IMR-90 (cell line): ENCODE measurements at regions not wholly inside any gene's neighbourhood (a gene's known extent, or its start where the extent isn't known, plus 50 kb on each side); places are given as distances from the start of the nearest gene placed in this dataset.

Experiments
- ATAC-seq: fragments of 200-7000 bp; cut with Tn5 transposase; 2 replicates; pipeline ENCODE4 v1.9.1; 2020; ENCODE audit warnings: low read depth, mild to moderate bottlenecking, moderate library complexity
- BruUV-seq: library from RNA; stranded (reverse); fragments of 400-500 nt; replicated peaks from 2 replicates; lab custom pipeline; 2021; lab: Mats Ljungman, UMichigan
- CTCF ChIA-PET: fragments of 300-600 bp; formaldehyde crosslinking; extraction: SDS; loops from one replicate; lab custom pipeline; 2021; ENCODE audit warnings: antibody characterized with exemption; lab: Yijun Ruan, JAX
- POLR2A ChIA-PET: fragments of 300-600 bp; sonication (Branson Sonifier 250); formaldehyde crosslinking; loops from one replicate; lab custom pipeline; 2022; ENCODE audit warnings: antibody characterized with exemption; ENCODE audit not compliant: unreplicated experiment; lab: Charles Lee
- DNase-seq: peaks from one replicate; pipeline ENCODE4 v3.0.0; 2013
- H2AFZ ChIP-seq: replicated peaks from 2 replicates; pipeline ENCODE3; 2013; ENCODE audit warnings: low read length, mild to moderate bottlenecking; ENCODE audit not compliant: poor library complexity
- H2AK5ac ChIP-seq: 2 replicates; pipeline ENCODE4 v1.6.1; 2013; ENCODE audit warnings: low read depth, low read length, inconsistent platforms
- H2AK9ac ChIP-seq: replicated peaks from 2 replicates; pipeline ENCODE3; 2013; ENCODE audit warnings: mild to moderate bottlenecking, low read depth, low read length, moderate library complexity; ENCODE audit not compliant: poor library complexity
- H2BK120ac ChIP-seq: 2 replicates; pipeline ENCODE4 v1.6.1; 2013; ENCODE audit warnings: low read depth, low read length, inconsistent platforms
- H2BK15ac ChIP-seq: 3 replicates; pipeline ENCODE4 v1.6.1; 2013; ENCODE audit warnings: low read depth, low read length, inconsistent platforms
- H2BK20ac ChIP-seq: 2 replicates; pipeline ENCODE4 v1.6.1; 2013; ENCODE audit warnings: low read depth, mild to moderate bottlenecking, inconsistent platforms, low read length, moderate library complexity
- H2BK5ac ChIP-seq: 2 replicates; pipeline ENCODE4 v1.6.1; 2013; ENCODE audit warnings: mild to moderate bottlenecking, low read depth, low read length, inconsistent platforms; ENCODE audit not compliant: poor library complexity, severe bottlenecking
- H3K14ac ChIP-seq: replicated peaks from 2 replicates; pipeline ENCODE4 v1.6.1; 2013; ENCODE audit warnings: low read depth, low read length, inconsistent platforms
- H3K18ac ChIP-seq: 2 replicates; pipeline ENCODE4 v1.6.1; 2013; ENCODE audit warnings: low read depth, low read length, control low read depth
- H3K23ac ChIP-seq: 2 replicates; pipeline ENCODE4 v1.6.1; 2013; ENCODE audit warnings: low read depth, low read length, inconsistent platforms
- H3K27ac ChIP-seq: 2 replicates; pipeline ENCODE4 v1.5.1; 2013; ENCODE audit warnings: mild to moderate bottlenecking, control low read depth, low read length; ENCODE audit not compliant: insufficient read depth
- H3K27me3 ChIP-seq: 2 replicates; pipeline ENCODE4 v1.6.1; 2013; ENCODE audit warnings: low read length; ENCODE audit not compliant: control insufficient read depth, insufficient read depth
- H3K36me3 ChIP-seq: 2 replicates; pipeline ENCODE4 v1.6.1; 2013; ENCODE audit warnings: low read length, mixed read lengths; ENCODE audit not compliant: control insufficient read depth, insufficient read depth
- H3K4ac ChIP-seq: 2 replicates; pipeline ENCODE4 v1.6.1; 2013; ENCODE audit warnings: low read depth, low read length, inconsistent platforms
- H3K4me1 ChIP-seq: 2 replicates; pipeline ENCODE4 v1.6.1; 2013; ENCODE audit warnings: low read length, mixed read lengths; ENCODE audit not compliant: control insufficient read depth, insufficient read depth
- H3K4me2 ChIP-seq: 2 replicates; pipeline ENCODE4 v1.6.1; 2013; ENCODE audit warnings: low read depth, mild to moderate bottlenecking, control low read depth, low read length, moderate library complexity
- H3K4me3 ChIP-seq: 2 replicates; pipeline ENCODE4 v1.5.1; 2013; ENCODE audit warnings: low read depth, mild to moderate bottlenecking, control low read depth, low read length, moderate library complexity; ENCODE audit not compliant: insufficient read depth
- H3K56ac ChIP-seq: 2 replicates; pipeline ENCODE4 v1.6.1; 2013; ENCODE audit warnings: low read length, inconsistent platforms; ENCODE audit not compliant: insufficient read depth; ENCODE audit errors: extremely low read depth
- H3K79me1 ChIP-seq, 2 experiments: 2 replicates each; pipeline ENCODE4 v1.6.1; 2013; ENCODE audit warnings: low read length in 2 of 2, inconsistent platforms in 1 of 2, low read depth in 1 of 2
- H3K9ac ChIP-seq: 2 replicates; pipeline ENCODE4 v1.6.1; 2013; ENCODE audit warnings: low read depth, low read length, control low read depth
- H3K9me1 ChIP-seq: 2 replicates; pipeline ENCODE4 v1.6.1; 2013; ENCODE audit warnings: low read length, inconsistent platforms; ENCODE audit not compliant: insufficient read depth
- H3K9me3 ChIP-seq: 2 replicates; pipeline ENCODE4 v1.6.1; 2013; ENCODE audit warnings: low read length; ENCODE audit not compliant: control insufficient read depth, insufficient read depth
- H4K20me1 ChIP-seq: 2 replicates; pipeline ENCODE4 v1.6.1; 2013; ENCODE audit warnings: low read length, inconsistent platforms; ENCODE audit not compliant: insufficient read depth
- H4K5ac ChIP-seq: 2 replicates; pipeline ENCODE4 v1.6.1; 2013; ENCODE audit warnings: mild to moderate bottlenecking, low read depth, low read length, control low read depth
- H4K8ac ChIP-seq, 2 experiments: 2 replicates each; pipeline ENCODE4 v1.6.1; 2013; ENCODE audit warnings: low read depth in 2 of 2, low read length in 2 of 2, control low read depth in 1 of 2, inconsistent platforms in 1 of 2
- H4K91ac ChIP-seq: 2 replicates; pipeline ENCODE4 v1.6.1; 2013; ENCODE audit warnings: low read depth, low read length, inconsistent platforms; ENCODE audit not compliant: insufficient read depth
- BHLHE40 ChIP-seq: fragments of 150-350 bp; IDR thresholded peaks from 2 replicates; pipeline ENCODE4 v1.6.1; 2016; ENCODE audit warnings: mild to moderate bottlenecking, low read depth, low read length
- CEBPB ChIP-seq: IDR thresholded peaks from 2 replicates; pipeline ENCODE4 v1.6.1; 2012; ENCODE audit warnings: low read depth, low read length, improper control_type of control experiment
- MAFK ChIP-seq: IDR thresholded peaks from 2 replicates; pipeline ENCODE4 v1.6.1; 2012; ENCODE audit warnings: low read depth, low read length, improper control_type of control experiment
- MAZ ChIP-seq: IDR thresholded peaks from 2 replicates; pipeline ENCODE4 v1.6.1; 2012; ENCODE audit warnings: low read depth, mild to moderate bottlenecking, low read length, improper control_type of control experiment, moderate library complexity, borderline replicate concordance
- dilution Hi-C: fragments of 300-500 bp; cut with HindIII; formaldehyde crosslinking; loops from one replicate; pipeline ENCODE4 v1.14.3; 2018; ENCODE audit warnings: low sequenced_read_pairs; ENCODE audit not compliant: unreplicated experiment
- in situ Hi-C: fragments of 300-500 bp; cut with MboI; formaldehyde crosslinking; loops from 3 replicates; pipeline ENCODE4 v1.14.3; 2019; ENCODE audit warnings: low sequenced_read_pairs, inconsistent platforms, mixed read lengths
- intact Hi-C: fragments of 100-400 bp; cut with micrococcal nuclease; formaldehyde crosslinking; loops from 2 replicates; pipeline ENCODE4 v1.10.0; 2022

- intact Hi-C loops (no loop called here), in situ Hi-C loops (no loop called here), dilution Hi-C loops (no loop called here)
- H3K4ac ChIP-seq, result no peak overlapping the region
- H3K18ac ChIP-seq, result no peak overlapping the region
- no peak overlapping the region for H2BK5ac ChIP-seq
- H3K14ac ChIP-seq, result no peak overlapping the region
- H4K91ac ChIP-seq, result no peak overlapping the region
- H2BK120ac ChIP-seq, result no peak overlapping the region
- H3K4me2 ChIP-seq, result no peak overlapping the region
- H2BK15ac ChIP-seq, result no peak overlapping the region
- no peak overlapping the region for H2AK5ac ChIP-seq
- H3K27me3 ChIP-seq, result no peaks in the 10 kb centered on the region
- no peak overlapping the region for H2BK20ac ChIP-seq
- CTCF ChIA-PET, result interaction anchor here (0.6 kb wide), 1 partner anchor 649 kb away, joined by 6 read pairs; no protein-coding TSS in a partner anchor
- H3K4me3 ChIP-seq, result no peak overlapping the region
- no peak overlapping the region for H4K5ac ChIP-seq
- TF ChIP-seq MAFK (no peak), BHLHE40 (no peak), CEBPB (no peak), MAZ (no peak)
- POLR2A ChIA-PET, result no interaction called here
- no peaks in the 10 kb centered on the region for H4K20me1 ChIP-seq
- no TSS peak for BruUV-seq
- no peak overlapping the region for H3K23ac ChIP-seq
- H3K9me1 ChIP-seq, result no peaks in the 10 kb centered on the region
- no peak overlapping the region for H3K9ac ChIP-seq
- H3K36me3 ChIP-seq, result no peaks in the 10 kb centered on the region
- no peak overlapping the region for H4K8ac ChIP-seq
- DNase-seq, result no peak
- H3K4me1 ChIP-seq, result peaks cover 4% of the 10 kb centered on the region; the same call in 1 of the 2 replicates
- H3K79me1 ChIP-seq, result no peaks in the 10 kb centered on the region
- H3K56ac ChIP-seq, result no peak overlapping the region; the same call in 1 of the 2 replicates
- H2AK9ac ChIP-seq, result no peak overlapping the region
- no peak for ATAC-seq
- no peak overlapping the region for H2AFZ ChIP-seq
- no peak overlapping the region for H3K27ac ChIP-seq
- H3K9me3 ChIP-seq, result no peaks in the 10 kb centered on the region; the same call in 1 of the 2 replicates
Measured at GRCh38 chr14:37663498-37663897, 68.1 kb downstream of the TTC6 start.
